ENCODE measurements at regions not wholly inside any gene's neighbourhood (a gene's known extent, or its start where the extent isn't known, plus 50 kb on each side); places are given as distances from the start of the nearest gene placed in this dataset.
"Not testable (repeated sequence)": the region's sequence is repeated elsewhere in the genome, so short reads cannot be mapped to it uniquely, and the experiment has no call there.

GRCh38 chrX:46366381-46367207 lies 178.6 kb downstream of the ZNF674 start:
- DNase-seq = no peak

GRCh38 chrX:46354481-46354880 lies 190.7 kb downstream of the ZNF674 start:
- DNase-seq = no peak

GRCh38 chrX:46341767-46342322 lies 203.4 kb downstream of the ZNF674 start:
- DNase-seq = no peak

- no peak for DNase-seq
Measured at GRCh38 chrX:46340696-46341095, 204.5 kb downstream of the ZNF674 start.

GRCh38 chrX:46333550-46333949 lies 211.7 kb downstream of the ZNF674 start:
- no peak for DNase-seq

- DNase-seq = no peak
Measured at GRCh38 chrX:46330981-46331380, 214.2 kb downstream of the ZNF674 start.

- no peak for DNase-seq
Measured at GRCh38 chrX:46330513-46330912, 214.7 kb downstream of the ZNF674 start.

- no peak for DNase-seq
Measured at GRCh38 chrX:46328133-46328532, 217.1 kb downstream of the ZNF674 start.

- no peak for DNase-seq
Measured at GRCh38 chrX:46327566-46328115, 217.6 kb downstream of the ZNF674 start.

- DNase-seq = no peak
Measured at GRCh38 chrX:46326161-46326560, 219.1 kb downstream of the ZNF674 start.

GRCh38 chrX:46325312-46325877 lies 219.8 kb downstream of the ZNF674 start:
- no peak for DNase-seq

- DNase-seq = no peak
Measured at GRCh38 chrX:46324166-46324565, 221.1 kb downstream of the ZNF674 start.

- not testable (repeated sequence) for DNase-seq
Measured at GRCh38 chrX:46322929-46323328, 222.3 kb downstream of the ZNF674 start.

- no peak for DNase-seq
Measured at GRCh38 chrX:46321676-46322075, 223.5 kb downstream of the ZNF674 start.

- no peak for DNase-seq
Measured at GRCh38 chrX:46319750-46320149, 225.5 kb downstream of the ZNF674 start.

- DNase-seq = no peak
Measured at GRCh38 chrX:46318551-46318950, 226.7 kb downstream of the ZNF674 start.

GRCh38 chrX:46317163-46317562 lies 228.1 kb downstream of the ZNF674 start:
- DNase-seq = no peak

- no peak for DNase-seq
Measured at GRCh38 chrX:46311581-46312120, 233.6 kb downstream of the ZNF674 start.

- DNase-seq = no peak
Measured at GRCh38 chrX:46310815-46311497, 234.3 kb downstream of the ZNF674 start.

GRCh38 chrX:46308110-46308509 lies 237.1 kb downstream of the ZNF674 start:
- no peak for DNase-seq

- DNase-seq = no peak
Measured at GRCh38 chrX:46306103-46306502, 239.1 kb downstream of the ZNF674 start.

GRCh38 chrX:46305431-46305830 lies 239.8 kb downstream of the ZNF674 start:
- DNase-seq = no peak

GRCh38 chrX:46301903-46302302 lies 243.3 kb downstream of the ZNF674 start:
- DNase-seq = no peak
